ENCODE measurements at regions not wholly inside any gene's neighbourhood (a gene's known extent, or its start where the extent isn't known, plus 50 kb on each side); places are given as distances from the start of the nearest gene placed in this dataset.

DNA sequence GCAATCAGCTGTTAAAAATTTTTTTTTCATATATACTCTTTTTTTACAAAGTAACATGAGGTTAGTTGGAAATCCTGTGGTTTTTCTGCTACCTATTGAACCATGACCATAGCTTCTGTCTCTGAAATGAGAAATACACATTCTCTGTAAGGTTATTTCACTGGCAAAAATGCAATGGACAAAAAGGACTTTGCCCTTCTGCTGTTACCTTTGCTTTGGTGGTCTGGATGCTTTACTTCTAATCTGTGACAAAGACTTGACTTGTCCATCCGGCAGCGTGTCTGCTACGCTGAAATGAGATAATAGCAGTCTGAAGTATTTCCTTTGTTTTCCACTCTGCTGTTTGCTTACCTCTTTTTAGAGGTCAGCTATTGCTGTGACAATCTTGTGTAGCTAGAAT lies 412.8 kb downstream of the SLITRK6 start:
- H2AFZ ChIP-seq (ENCODE audit: low read depth, low read length): peak overlapping the region; percentile 42
- H3K79me2 ChIP-seq (ENCODE audit: insufficient read depth, low read length): no peaks in the 10 kb centered on the region
- no peaks in the 10 kb centered on the region for H3K36me3 ChIP-seq (ENCODE audit: insufficient read depth, low read length)
- no peak for FAIRE-seq
- H3K27me3 ChIP-seq (ENCODE audit: insufficient read depth, low read length): no peaks in the 10 kb centered on the region
- no peak for DNase-seq (ENCODE audit: low read depth)
- H3K4me2 ChIP-seq (ENCODE audit: low read length): peak overlapping the region; percentile 20
- Mint-ChIP-seq H3K27me3 (ENCODE audit: low read depth, unreplicated experiment) (no peaks in the 10 kb centered on the region), H3K36me3 (ENCODE audit: low read depth, unreplicated experiment) (no peaks in the 10 kb centered on the region), H3K4me1 (ENCODE audit: low read depth, unreplicated experiment) (peaks cover 5% of the 10 kb centered on the region), H3K4me3 (ENCODE audit: unreplicated experiment) (no peak overlapping the region), H3K27ac (ENCODE audit: unreplicated experiment) (no peak overlapping the region), H3K9me3 (ENCODE audit: unreplicated experiment) (peaks cover 4% of the 10 kb centered on the region)
- peaks cover 6% of the 10 kb centered on the region for H3K4me1 ChIP-seq (ENCODE audit: insufficient read depth, low read length)
- TF ChIP-seq, protein P1, sequence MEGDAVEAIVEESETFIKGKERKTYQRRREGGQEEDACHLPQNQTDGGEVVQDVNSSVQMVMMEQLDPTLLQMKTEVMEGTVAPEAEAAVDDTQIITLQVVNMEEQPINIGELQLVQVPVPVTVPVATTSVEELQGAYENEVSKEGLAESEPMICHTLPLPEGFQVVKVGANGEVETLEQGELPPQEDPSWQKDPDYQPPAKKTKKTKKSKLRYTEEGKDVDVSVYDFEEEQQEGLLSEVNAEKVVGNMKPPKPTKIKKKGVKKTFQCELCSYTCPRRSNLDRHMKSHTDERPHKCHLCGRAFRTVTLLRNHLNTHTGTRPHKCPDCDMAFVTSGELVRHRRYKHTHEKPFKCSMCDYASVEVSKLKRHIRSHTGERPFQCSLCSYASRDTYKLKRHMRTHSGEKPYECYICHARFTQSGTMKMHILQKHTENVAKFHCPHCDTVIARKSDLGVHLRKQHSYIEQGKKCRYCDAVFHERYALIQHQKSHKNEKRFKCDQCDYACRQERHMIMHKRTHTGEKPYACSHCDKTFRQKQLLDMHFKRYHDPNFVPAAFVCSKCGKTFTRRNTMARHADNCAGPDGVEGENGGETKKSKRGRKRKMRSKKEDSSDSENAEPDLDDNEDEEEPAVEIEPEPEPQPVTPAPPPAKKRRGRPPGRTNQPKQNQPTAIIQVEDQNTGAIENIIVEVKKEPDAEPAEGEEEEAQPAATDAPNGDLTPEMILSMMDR (IDR thresholded peaks at IDR 0.05; ENCODE audit: insufficient read depth, low read depth, low read length): no peak
- no peak for TF ChIP-seq EZH2 (IDR thresholded peaks at IDR 0.05; ENCODE audit: insufficient read depth, low read length)
- no peak overlapping the region for H3K27ac ChIP-seq (ENCODE audit: low read depth, low read length)
- H4K20me1 ChIP-seq (ENCODE audit: insufficient read depth, low read length): no peaks in the 10 kb centered on the region
- H3K9ac ChIP-seq (ENCODE audit: low read length): no peak overlapping the region
- H3K4me3 ChIP-seq (ENCODE audit: insufficient read depth, low read depth, low read length): no peak overlapping the region
- H3K9me3 ChIP-seq (ENCODE audit: insufficient read depth, low read depth, low read length): no peaks in the 10 kb centered on the region

GRCh38 chr13:85383291-85383690 lies 415.9 kb downstream of the SLITRK6 start:
- Histone ChIP-seq H3K27ac (ENCODE audit: low read depth, low read length) (no peak overlapping the region), H3K79me2 (ENCODE audit: insufficient read depth, low read length) (no peaks in the 10 kb centered on the region), H3K9me3 (ENCODE audit: insufficient read depth, low read depth, low read length) (no peaks in the 10 kb centered on the region), H3K4me3 (ENCODE audit: insufficient read depth, low read depth, low read length) (no peak overlapping the region), H3K27me3 (ENCODE audit: insufficient read depth, low read length) (no peaks in the 10 kb centered on the region), H3K4me1 (ENCODE audit: insufficient read depth, low read length) (peaks cover 6% of the 10 kb centered on the region), H3K9ac (ENCODE audit: low read length) (no peak overlapping the region), H4K20me1 (ENCODE audit: insufficient read depth, low read length) (no peaks in the 10 kb centered on the region), H3K36me3 (ENCODE audit: insufficient read depth, low read length) (no peaks in the 10 kb centered on the region), H3K4me2 (ENCODE audit: low read length) (no peak overlapping the region), H2AFZ (ENCODE audit: low read depth, low read length) (no peak overlapping the region)
- Mint-ChIP-seq H3K4me3 (ENCODE audit: unreplicated experiment) (no peak overlapping the region), H3K4me1 (ENCODE audit: low read depth, unreplicated experiment) (peaks cover 5% of the 10 kb centered on the region), H3K36me3 (ENCODE audit: low read depth, unreplicated experiment) (no peaks in the 10 kb centered on the region), H3K27ac (ENCODE audit: unreplicated experiment) (no peak overlapping the region), H3K27me3 (ENCODE audit: low read depth, unreplicated experiment) (no peaks in the 10 kb centered on the region), H3K9me3 (ENCODE audit: unreplicated experiment) (no peaks in the 10 kb centered on the region)
- no peak for TF ChIP-seq EZH2 (IDR thresholded peaks at IDR 0.05; ENCODE audit: insufficient read depth, low read length)
- TF ChIP-seq, protein P1 (IDR thresholded peaks at IDR 0.05; ENCODE audit: insufficient read depth, low read depth, low read length): no peak
- DNase-seq (ENCODE audit: low read depth) (no peak), FAIRE-seq (no peak)

GRCh38 chr13:85381082-85381481 lies 418.1 kb downstream of the SLITRK6 start:
- no peaks in the 10 kb centered on the region for H3K36me3 ChIP-seq (ENCODE audit: insufficient read depth, low read length)
- TF ChIP-seq, protein P1 (IDR thresholded peaks at IDR 0.05; ENCODE audit: insufficient read depth, low read depth, low read length): no peak
- no peak for TF ChIP-seq EZH2 (IDR thresholded peaks at IDR 0.05; ENCODE audit: insufficient read depth, low read length)
- H3K4me1 ChIP-seq (ENCODE audit: insufficient read depth, low read length): no peaks in the 10 kb centered on the region
- H3K27me3 Mint-ChIP-seq (ENCODE audit: low read depth, unreplicated experiment): no peaks in the 10 kb centered on the region
- no peak overlapping the region for H3K4me3 Mint-ChIP-seq (ENCODE audit: unreplicated experiment)
- H3K9ac ChIP-seq (ENCODE audit: low read length): no peak overlapping the region
- no peaks in the 10 kb centered on the region for H3K9me3 ChIP-seq (ENCODE audit: insufficient read depth, low read depth, low read length)
- H4K20me1 ChIP-seq (ENCODE audit: insufficient read depth, low read length): no peaks in the 10 kb centered on the region
- H3K4me2 ChIP-seq (ENCODE audit: low read length): no peak overlapping the region
- H3K4me3 ChIP-seq (ENCODE audit: insufficient read depth, low read depth, low read length): no peak overlapping the region
- no peak overlapping the region for H3K27ac ChIP-seq (ENCODE audit: low read depth, low read length)
- H3K27me3 ChIP-seq (ENCODE audit: insufficient read depth, low read length): no peaks in the 10 kb centered on the region
- H3K27ac Mint-ChIP-seq (ENCODE audit: unreplicated experiment): no peak overlapping the region
- no peaks in the 10 kb centered on the region for H3K79me2 ChIP-seq (ENCODE audit: insufficient read depth, low read length)
- H2AFZ ChIP-seq (ENCODE audit: low read depth, low read length): no peak overlapping the region
- H3K9me3 Mint-ChIP-seq (ENCODE audit: unreplicated experiment): no peaks in the 10 kb centered on the region
- DNase-seq (ENCODE audit: low read depth): no peak
- no peaks in the 10 kb centered on the region for H3K36me3 Mint-ChIP-seq (ENCODE audit: low read depth, unreplicated experiment)
- no peak for FAIRE-seq
- no peaks in the 10 kb centered on the region for H3K4me1 Mint-ChIP-seq (ENCODE audit: low read depth, unreplicated experiment)

All from astrocyte (in vitro differentiated cells and primary cell).